GM21737 (cell line): ENCODE measurements at regions not wholly inside any gene's neighbourhood (a gene's known extent, or its start where the extent isn't known, plus 50 kb on each side); places are given as distances from the start of the nearest gene placed in this dataset.

Experiments
- ATAC-seq: cut with Tn5 transposase; IDR thresholded peaks from one replicate; pipeline ENCODE4 v1.9.1; 2021; ENCODE audit warnings: mild to moderate bottlenecking, moderate library complexity; ENCODE audit not compliant: unreplicated experiment

DNA sequence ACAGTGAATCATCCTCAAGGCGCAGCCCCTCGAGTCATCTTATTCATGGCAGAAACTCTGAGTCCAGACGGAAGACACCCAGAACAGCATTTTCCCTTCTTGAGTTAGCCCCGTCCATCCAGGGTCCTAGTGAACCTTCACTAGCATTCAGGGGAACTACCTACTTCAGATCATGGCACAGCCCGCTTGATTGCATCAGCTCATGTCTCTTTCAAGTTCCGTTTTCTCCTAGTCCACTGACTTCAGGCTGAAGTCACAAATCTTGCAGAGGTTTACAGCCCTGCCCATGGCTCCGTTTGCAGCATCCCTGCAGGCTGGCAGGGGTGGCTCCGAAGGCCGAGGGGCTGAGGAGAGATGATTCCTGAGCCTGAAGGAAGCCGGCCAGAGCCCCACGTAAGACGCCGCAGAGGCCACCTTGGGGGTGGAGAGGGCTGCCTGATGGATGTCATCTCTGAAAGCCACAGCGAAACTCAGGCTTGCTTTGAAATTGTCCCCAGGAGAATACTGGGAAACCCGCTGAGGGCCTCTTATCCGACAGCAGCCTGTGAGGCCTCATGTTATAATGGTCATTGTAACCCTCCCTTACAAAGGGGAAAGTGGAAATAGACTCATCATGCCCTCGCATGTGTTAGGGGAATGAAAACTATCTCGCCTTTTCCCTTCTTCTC lies 310.2 kb upstream of the AJAP1 start:
- ATAC-seq, result no peak

DNA sequence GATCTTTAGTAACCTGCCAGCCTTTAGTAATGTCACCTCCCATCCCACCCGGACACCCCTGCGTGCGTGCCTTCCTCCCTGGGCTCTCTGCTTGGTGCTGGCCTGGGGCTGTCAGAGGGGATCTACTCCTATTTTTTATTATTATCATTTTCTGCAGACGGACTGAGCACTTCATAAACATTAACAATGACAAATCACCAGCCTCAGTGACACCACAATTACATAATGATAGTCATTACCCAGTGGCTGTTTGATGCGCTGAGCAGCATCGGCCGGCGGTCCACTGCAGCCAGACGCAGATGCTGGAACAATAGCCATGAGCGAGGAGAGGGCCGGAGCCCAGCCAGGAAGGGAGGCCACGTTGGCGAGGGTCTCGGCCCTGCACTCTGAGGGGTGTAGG lies 309.3 kb upstream of the AJAP1 start:
- no peak for ATAC-seq

- no peak for ATAC-seq
Measured at GRCh38 chr1:4346131-4346530, 308.3 kb upstream of the AJAP1 start.

GRCh38 chr1:4351453-4351852 lies 303.0 kb upstream of the AJAP1 start:
- ATAC-seq, result no peak

DNA sequence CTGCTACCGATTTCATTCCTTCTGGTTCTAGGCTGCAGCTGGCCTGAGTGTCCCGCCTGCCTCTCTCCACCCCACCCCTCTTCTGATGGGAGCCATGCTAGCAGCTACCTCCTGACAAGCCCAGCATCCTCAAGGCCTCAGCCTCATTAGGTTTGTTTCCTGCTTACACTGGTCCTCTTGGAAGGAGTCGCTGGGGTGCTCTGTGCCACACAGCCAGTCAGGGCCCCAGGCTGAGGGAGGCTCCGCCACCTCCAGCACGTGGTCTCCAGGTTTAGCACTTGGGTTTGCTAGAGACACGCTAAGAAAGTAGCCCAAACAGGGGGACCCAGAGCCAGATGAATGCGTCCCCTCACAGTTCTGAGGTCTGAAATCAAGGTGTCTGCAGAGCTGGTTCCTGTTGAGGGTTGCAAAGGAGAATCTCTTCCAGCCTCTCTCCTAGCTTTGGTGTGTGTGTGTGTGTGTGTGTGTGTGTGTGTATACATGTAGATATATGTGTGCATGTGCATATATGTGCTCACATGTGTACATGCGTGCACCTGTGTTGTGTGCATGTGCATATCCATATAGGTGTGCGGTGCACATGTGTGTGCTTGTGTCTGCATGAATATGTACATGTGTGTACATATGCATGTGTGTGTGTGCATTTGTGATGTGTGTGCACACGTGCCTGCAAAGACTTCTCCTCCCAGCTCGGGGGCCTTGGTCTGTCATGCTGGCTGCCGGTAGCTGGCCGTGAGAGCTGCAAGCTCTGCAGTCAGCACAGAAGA lies 301.1 kb upstream of the AJAP1 start:
- ATAC-seq, result no peak

GRCh38 chr1:4355839-4356238 lies 298.6 kb upstream of the AJAP1 start:
- no peak for ATAC-seq

DNA sequence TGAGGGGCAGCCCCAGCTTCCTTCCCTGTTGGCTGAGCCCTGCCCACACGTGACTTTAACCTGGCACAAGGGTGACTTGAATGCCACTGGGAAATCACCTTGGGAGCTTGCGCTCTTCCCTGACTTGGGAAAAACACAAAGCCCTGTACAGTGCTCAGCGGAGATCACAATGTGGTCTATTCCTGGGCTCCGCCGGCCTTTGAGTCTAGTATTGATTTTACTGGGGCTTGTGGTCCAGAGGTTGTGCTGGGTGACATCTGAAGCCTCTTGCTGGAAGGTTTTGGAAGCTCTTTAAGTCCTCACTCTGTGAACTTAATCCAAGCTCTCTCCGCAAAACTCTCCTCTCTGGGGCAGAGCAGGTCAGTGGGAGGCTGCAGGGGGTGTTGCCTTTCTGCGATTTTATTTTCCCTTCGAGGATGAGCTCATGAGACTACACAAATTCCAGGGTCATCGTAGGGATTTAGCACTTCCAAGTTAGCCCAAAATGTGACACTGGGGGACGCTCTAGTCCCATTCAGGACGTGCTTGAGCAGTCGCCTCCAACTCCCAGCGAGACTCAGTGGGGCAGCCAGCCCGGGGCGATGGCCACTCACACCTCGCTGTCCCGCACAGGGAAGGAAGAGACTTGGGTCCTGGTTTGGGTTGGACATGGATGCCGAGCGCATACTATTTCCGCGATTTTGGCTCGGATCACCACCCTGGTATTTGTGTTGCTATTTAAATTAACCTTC lies 291.9 kb upstream of the AJAP1 start:
- no peak for ATAC-seq

DNA sequence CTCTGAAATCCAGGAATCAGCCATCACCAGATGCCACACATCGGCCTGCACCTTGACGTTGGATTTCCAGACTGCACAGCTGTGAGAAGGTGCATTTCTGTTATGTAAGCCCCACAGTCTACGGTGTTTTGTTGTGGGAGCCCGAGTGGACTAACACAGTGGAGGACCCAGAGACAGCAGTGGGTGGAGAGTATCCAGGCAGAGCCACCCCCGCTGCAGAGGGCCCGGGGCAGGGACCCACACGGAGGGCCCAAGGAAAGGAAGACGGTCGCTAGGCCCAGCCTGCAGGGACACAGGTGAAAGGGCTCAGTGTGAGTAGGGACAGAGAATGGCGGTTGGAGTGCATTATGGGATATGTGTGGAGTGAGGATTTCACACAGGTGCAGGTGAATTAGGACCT lies 288.3 kb upstream of the AJAP1 start:
- no peak for ATAC-seq

DNA sequence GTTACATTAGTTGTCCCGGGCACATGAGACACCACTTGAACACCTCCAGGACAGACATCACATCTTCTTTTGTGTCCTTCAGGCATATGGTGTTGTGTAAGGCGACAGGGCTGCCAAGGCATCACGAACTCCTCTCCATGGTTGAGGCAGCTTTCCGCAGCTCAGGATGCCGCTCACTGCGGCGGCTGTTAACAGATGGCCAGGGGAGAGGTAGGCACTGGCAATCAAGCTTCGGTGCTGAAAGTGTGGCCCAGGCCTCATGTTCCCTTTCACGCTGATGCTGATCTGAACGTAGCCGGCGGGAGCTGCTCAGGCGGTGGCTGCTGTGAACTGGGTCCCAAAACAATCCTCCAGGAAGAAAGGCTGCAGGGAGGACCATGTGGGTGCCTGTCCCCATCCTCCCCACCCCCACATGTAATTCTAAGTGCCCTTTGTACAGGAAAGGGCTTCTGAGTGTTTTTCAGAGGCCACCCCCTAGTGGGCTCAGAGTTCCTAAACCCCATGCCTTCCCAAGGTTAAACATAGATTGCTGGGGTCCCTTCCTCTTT lies 287.1 kb upstream of the AJAP1 start:
- no peak for ATAC-seq

DNA sequence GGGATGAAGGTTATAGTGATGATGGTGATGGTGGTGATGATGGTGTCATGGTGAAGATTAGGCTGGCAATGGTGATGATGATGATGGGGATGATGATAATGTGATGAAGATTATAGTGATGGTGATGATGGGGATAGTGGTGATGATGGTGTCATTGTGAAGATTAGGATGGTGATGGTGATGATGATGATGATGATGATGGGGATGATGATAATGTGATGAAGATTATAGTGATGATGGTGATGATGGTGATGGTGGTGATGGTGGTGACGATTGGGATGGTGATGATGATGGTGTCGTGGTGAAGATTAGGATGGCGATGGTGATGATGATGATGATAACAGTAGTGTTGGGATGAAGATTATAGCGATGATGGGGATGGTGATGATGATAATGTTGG lies 285.1 kb upstream of the AJAP1 start:
- ATAC-seq, result no peak

GRCh38 chr1:4371849-4372248 lies 282.6 kb upstream of the AJAP1 start:
- ATAC-seq, result no peak

DNA sequence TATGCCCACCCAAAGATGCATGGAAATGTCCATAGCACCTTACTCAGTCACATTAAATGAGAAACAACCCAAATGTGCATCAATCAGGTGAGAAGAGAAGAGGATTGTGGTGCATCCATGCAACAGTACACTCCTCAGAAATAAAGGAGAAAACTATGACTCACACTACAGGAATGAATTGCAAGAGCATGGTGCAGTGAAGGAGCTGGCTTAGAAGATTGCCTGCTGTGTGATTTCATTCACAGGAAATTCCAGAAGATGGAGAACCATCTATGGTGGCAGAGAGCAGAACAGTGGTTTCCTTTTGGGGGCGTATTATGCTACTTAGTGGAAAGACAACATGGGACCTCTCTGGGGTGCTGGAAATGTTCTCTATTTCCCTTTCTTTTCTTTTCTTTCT lies 278.6 kb upstream of the AJAP1 start:
- no peak for ATAC-seq

DNA sequence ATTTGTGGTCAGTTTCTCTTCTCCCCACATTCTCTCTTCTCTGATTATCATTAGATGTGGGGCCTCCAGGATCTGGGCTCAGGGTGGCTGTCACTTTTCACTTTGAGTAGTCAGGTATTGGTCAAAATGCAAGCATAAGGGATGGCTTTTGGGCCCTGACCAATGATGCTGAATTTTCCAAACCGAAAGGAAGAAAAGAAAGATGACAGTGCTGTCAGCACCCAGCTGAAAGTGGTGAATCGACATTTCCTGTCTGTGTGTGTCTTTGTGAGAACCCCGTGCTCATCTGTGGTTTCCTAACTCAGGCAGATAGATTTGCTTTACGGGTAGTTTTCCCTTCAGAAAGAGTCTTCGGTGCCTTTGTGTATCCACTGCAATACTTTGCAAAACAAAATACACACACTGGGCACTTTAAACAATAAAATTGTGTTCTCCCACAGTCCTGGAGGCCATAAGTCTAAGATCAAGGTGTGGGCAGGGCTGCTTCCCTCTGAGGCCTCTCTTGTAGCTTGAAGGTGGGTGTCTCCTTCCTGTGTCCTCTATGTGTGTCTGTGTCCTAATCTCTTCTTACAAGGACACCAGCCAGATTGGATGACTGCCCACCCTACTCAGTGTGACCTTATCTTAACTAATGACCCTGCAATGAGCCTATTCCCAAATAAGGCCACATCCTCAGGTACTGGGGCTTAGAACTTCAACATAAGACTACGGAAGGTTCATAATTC lies 274.8 kb upstream of the AJAP1 start:
- ATAC-seq, result no peak

- no peak for ATAC-seq
Measured at GRCh38 chr1:4380564-4381168, 273.7 kb upstream of the AJAP1 start.

GRCh38 chr1:4393191-4393590 lies 261.2 kb upstream of the AJAP1 start:
- ATAC-seq, result no peak

GRCh38 chr1:4394366-4394765 lies 260.0 kb upstream of the AJAP1 start:
- no peak for ATAC-seq

GRCh38 chr1:4395158-4395557 lies 259.3 kb upstream of the AJAP1 start:
- no peak for ATAC-seq

DNA sequence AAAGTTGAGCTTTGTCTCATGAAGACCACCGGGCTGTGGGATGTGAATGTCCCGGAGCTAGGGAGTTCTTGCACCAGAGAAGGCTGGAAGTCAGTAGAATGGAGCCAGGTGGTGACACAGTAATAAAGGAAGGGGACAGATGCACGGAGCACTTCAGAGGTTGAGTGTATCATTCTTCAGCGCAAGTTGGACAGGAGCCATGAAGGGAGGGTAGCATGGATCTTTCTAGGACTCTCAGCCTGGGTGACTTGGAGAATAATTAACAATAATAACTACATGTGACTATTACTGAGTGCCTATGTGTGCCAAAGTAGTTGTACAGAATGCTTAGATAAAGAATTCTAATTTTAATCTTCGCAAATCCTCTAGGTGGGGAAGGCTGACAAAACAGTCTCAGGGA lies 258.7 kb upstream of the AJAP1 start:
- no peak for ATAC-seq

GRCh38 chr1:4396551-4396950 lies 257.9 kb upstream of the AJAP1 start:
- no peak for ATAC-seq

DNA sequence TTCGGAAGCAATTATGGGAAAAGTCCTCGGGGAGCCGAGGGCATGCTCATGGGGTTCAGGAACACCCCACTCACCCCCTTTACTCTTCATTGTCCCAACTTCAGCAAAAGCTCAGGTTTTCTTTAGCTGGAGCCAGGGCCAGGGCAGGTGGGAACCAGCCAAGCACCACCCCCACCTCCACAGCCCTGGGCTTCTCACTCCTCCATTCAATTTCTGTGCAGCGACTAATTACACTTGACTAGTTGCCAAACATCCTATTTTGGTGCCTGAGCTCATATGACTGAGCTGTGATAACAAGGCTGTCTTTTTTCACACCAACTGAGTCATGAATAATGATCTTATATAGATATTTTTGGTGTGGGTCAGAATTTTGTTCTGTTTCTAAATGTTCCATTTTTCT lies 257.2 kb upstream of the AJAP1 start:
- no peak for ATAC-seq

DNA sequence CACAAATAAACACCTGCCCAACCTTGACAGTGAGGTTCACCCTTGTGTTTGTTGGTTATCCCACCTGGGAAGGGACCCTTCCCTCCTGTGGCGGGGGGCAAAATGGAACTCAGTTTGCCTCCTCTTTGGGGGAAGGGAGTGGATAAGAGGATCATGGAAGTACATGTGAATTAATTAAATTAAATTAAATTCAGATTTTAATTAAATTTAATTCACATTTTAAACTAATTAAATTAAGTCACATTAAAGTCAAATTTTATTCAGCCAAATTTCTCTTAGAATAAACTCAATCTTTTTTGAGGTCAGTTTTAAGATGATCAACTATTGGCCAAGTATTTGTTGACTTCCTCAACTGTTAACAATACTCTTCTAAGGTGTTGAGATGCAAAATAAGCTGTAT lies 252.4 kb upstream of the AJAP1 start:
- no peak for ATAC-seq
